Lower leg skin (tissue), 3 donors: ENCODE measurements at regions not wholly inside any gene's neighbourhood (a gene's known extent, or its start where the extent isn't known, plus 50 kb on each side); places are given as distances from the start of the nearest gene placed in this dataset.

ENCODE experiments used
- POLR2A ChIP-seq, 2 donors: fragments of 450-650 bp; IDR thresholded peaks; one replicate each; pipeline ENCODE4 v1.6.1; 2016 to 2017; ENCODE audit warnings: antibody characterized with exemption in 2 of 2, mild to moderate bottlenecking in 1 of 2, moderate library complexity in 1 of 2
- TF ChIP-seq, protein P1 (sequence below), 3 donors: fragments of 450-650 bp; IDR thresholded peaks; one replicate each; pipeline ENCODE4 v1.5.1; 2016; ENCODE audit warnings: antibody characterized with exemption in 3 of 3, mild to moderate bottlenecking in 3 of 3, moderate library complexity in 2 of 3

DNA sequence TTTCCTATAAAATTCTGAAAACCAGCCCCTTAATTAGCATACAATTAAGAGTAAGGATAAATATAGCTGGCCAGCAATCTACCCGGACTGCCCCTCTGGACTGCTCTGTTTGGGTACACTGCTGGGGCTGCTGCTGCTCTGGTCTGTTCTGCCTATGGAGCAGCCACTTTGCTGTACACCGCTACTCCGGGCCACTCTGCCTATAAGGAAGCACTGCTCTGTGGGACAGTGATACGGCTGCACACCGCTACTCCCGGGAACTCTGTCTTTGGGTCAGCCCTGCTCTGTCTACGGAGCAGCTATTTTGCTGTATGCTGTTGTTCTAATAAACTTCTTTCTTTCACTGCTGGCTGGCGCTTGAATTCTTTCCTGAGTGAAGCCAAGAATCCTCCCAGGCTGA, 316.5 kb upstream of the PLSCR5 start:
- TF ChIP-seq, protein P1, sequence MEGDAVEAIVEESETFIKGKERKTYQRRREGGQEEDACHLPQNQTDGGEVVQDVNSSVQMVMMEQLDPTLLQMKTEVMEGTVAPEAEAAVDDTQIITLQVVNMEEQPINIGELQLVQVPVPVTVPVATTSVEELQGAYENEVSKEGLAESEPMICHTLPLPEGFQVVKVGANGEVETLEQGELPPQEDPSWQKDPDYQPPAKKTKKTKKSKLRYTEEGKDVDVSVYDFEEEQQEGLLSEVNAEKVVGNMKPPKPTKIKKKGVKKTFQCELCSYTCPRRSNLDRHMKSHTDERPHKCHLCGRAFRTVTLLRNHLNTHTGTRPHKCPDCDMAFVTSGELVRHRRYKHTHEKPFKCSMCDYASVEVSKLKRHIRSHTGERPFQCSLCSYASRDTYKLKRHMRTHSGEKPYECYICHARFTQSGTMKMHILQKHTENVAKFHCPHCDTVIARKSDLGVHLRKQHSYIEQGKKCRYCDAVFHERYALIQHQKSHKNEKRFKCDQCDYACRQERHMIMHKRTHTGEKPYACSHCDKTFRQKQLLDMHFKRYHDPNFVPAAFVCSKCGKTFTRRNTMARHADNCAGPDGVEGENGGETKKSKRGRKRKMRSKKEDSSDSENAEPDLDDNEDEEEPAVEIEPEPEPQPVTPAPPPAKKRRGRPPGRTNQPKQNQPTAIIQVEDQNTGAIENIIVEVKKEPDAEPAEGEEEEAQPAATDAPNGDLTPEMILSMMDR (IDR thresholded peaks at IDR 0.05) = no peak
- TF ChIP-seq POLR2A (IDR thresholded peaks at IDR 0.05) = no peak
